Esophagus muscularis mucosa (tissue), 3 donors: ENCODE measurements at regions not wholly inside any gene's neighbourhood (a gene's known extent, or its start where the extent isn't known, plus 50 kb on each side); places are given as distances from the start of the nearest gene placed in this dataset.

Source experiments
- CTCF ChIP-seq, 3 experiments: fragments of 200-600 bp in 2 of 3; fragments of 450-650 bp in 1 of 3; sonication (generic) in 2 of 3; IDR thresholded peaks; one replicate each; pipeline ENCODE4 v1.5.1; 2017 to 2019; ENCODE audit warnings: antibody characterized with exemption in 3 of 3, mild to moderate bottlenecking in 2 of 3, moderate library complexity in 1 of 3
- POLR2A ChIP-seq: fragments of 450-650 bp; IDR thresholded peaks from one replicate; pipeline ENCODE4 v1.6.1; 2017; ENCODE audit warnings: antibody characterized with exemption, moderate library complexity, mild to moderate bottlenecking, low read depth

GRCh38 chr10:3652886-3653285 lies 132.1 kb downstream of the KLF6 start:
- TF ChIP-seq CTCF (IDR thresholded peaks at IDR 0.05) (no peak), POLR2A (no peak)
